ENCODE measurements at regions not wholly inside any gene's neighbourhood (a gene's known extent, or its start where the extent isn't known, plus 50 kb on each side); places are given as distances from the start of the nearest gene placed in this dataset.
A peak's percentile ranks its signal among the peaks of the same experiment; 100 is the strongest.

DNA sequence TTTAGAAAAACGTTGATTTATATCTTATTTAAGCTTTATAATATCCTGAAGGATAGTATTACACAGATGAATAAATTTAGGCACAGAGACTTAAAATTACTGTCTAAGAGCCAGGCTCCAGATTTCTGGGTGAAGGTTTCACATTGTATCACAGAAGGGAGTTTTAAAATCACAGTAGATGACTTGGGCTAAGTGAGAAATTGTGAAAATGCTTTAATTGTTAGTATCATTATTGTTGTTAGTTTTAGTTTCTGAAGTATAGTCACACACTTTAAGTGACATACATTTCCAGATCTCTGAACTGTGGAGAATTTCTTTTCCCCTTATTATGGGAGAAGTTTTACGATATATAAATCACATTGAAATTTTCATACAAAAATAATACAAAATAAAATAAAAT lies 83.5 kb downstream of the NDUFS5 start:
- Histone ChIP-seq H4K20me1 (replicated peaks; ENCODE audit: control insufficient read depth, extremely low read depth, insufficient read depth, low read length) (peaks cover 12% of the 10 kb centered on the region), H3K9me1 (replicated peaks; ENCODE audit: control insufficient read depth, extremely low read depth, insufficient read depth, low read length) (no peaks in the 10 kb centered on the region), H2AFZ (ENCODE audit: low read depth, low read length) (no peak overlapping the region), H3K79me2 (ENCODE audit: control insufficient read depth, insufficient read depth, low read length) (peaks cover 97% of the 10 kb centered on the region), H3K4me1 (ENCODE audit: control insufficient read depth, extremely low read depth, insufficient read depth, low read length) (peaks cover 50% of the 10 kb centered on the region), H3K36me3 (ENCODE audit: control insufficient read depth in 2 of 2, extremely low read depth in 1 of 2, insufficient read depth in 2 of 2, low read length in 2 of 2) (no peaks in the 10 kb centered on the region), H3K27me3 (ENCODE audit: control insufficient read depth in 2 of 2, insufficient read depth in 2 of 2, low read length in 2 of 2) (no peaks in the 10 kb centered on the region), H3K4me2 (ENCODE audit: insufficient read depth, low read length) (peak overlapping the region; percentile 22), H3K4me3 (replicated peaks in 1 of 3; ENCODE audit: insufficient read depth in 1 of 3, low read depth in 1 of 3, low read length in 3 of 3) (no peak overlapping the region), H3K9ac (replicated peaks; ENCODE audit: extremely low read depth, insufficient read depth, low read length) (no peak overlapping the region), H3K27ac (ENCODE audit: insufficient read depth, low read depth, low read length) (no peak overlapping the region), H3K9me3 (replicated peaks; ENCODE audit: control insufficient read depth, insufficient read depth, low read length) (no peaks in the 10 kb centered on the region)
- POLR2A ChIA-PET: interaction anchor here (0.6 to 1.4 kb wide), 2 partner anchors 23 to 80 kb away, joined by 3 to 6 read pairs; no protein-coding TSS in a partner anchor
- FAIRE-seq: no peak
- TF ChIP-seq POLR2A (IDR thresholded peaks at IDR 0.05; ENCODE audit: low read depth, low read length) (no peak), EZH2 (IDR thresholded peaks at IDR 0.05; ENCODE audit: borderline replicate concordance, low read depth, low read length, severe bottlenecking) (no peak), MAX (IDR thresholded peaks at IDR 0.05; ENCODE audit: insufficient read depth, insufficient read length) (no peak)
- no peak for DNase-seq (ENCODE audit: low read depth, low spot score)
- BruUV-seq (replicated peaks): no TSS peak
- dilution Hi-C loops (cut with MboI; ENCODE audit: extremely low pct_ligation_motif_present, low sequenced_read_pairs) (no loop called here), intact Hi-C loops (cut with micrococcal nuclease) (loop anchor here (5.0 kb wide), 1 partner anchor 288 kb away; no protein-coding TSS in a partner anchor)
- CTCF ChIA-PET: interaction anchor here (1.5 to 7.0 kb wide), 7 partner anchors 11 to 149 kb away, joined by 4 to 82 read pairs (median 9); partner anchors contain the start of gene MACF1

DNA sequence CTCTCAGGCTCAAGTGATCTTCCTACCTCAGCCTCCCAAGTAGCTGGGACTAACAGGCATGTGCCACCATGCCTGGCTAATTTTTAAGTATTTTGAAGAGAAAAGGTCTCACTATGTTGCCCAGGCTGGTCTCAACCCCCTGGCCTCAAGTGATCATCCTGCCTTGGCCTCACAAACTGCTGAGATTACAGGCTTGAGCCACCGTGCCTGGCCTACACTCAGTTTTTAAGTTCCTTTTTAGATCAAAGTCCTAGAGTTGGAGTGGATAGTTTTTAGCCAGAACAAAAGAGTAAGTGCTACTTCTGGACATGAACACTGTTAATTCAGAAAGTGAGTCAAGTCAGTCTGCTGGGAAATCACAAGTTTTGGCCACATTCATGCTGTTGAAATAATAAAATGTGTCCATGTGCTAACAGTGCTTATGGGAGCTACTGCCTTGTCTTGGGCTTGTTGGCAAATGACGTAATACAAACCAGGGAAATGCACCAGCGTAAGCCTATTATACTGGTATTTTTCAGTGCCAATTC lies 84.2 kb downstream of the NDUFS5 start:
- Histone ChIP-seq H2AFZ (ENCODE audit: low read depth, low read length) (no peak overlapping the region), H3K9me1 (replicated peaks; ENCODE audit: control insufficient read depth, extremely low read depth, insufficient read depth, low read length) (no peaks in the 10 kb centered on the region), H4K20me1 (replicated peaks; ENCODE audit: control insufficient read depth, extremely low read depth, insufficient read depth, low read length) (peaks cover 13% of the 10 kb centered on the region), H3K27ac (ENCODE audit: insufficient read depth, low read depth, low read length) (peak overlapping the region; percentile 88), H3K4me3 (replicated peaks in 1 of 3; ENCODE audit: insufficient read depth in 1 of 3, low read depth in 1 of 3, low read length in 3 of 3) (no peak overlapping the region), H3K36me3 (ENCODE audit: control insufficient read depth in 2 of 2, extremely low read depth in 1 of 2, insufficient read depth in 2 of 2, low read length in 2 of 2) (no peaks in the 10 kb centered on the region), H3K79me2 (ENCODE audit: control insufficient read depth, insufficient read depth, low read length) (peaks cover 98% of the 10 kb centered on the region), H3K27me3 (ENCODE audit: control insufficient read depth in 2 of 2, insufficient read depth in 2 of 2, low read length in 2 of 2) (no peaks in the 10 kb centered on the region), H3K9me3 (replicated peaks; ENCODE audit: control insufficient read depth, insufficient read depth, low read length) (no peaks in the 10 kb centered on the region), H3K9ac (replicated peaks; ENCODE audit: extremely low read depth, insufficient read depth, low read length) (peak overlapping the region; percentile 71), H3K4me1 (ENCODE audit: control insufficient read depth, extremely low read depth, insufficient read depth, low read length) (peaks cover 58% of the 10 kb centered on the region), H3K4me2 (ENCODE audit: insufficient read depth, low read length) (peak overlapping the region; percentile 27)
- DNase-seq (ENCODE audit: low read depth, low spot score): peak; percentile 87
- ChIA-PET POLR2A (interaction anchor here (1.1 kb wide), 1 partner anchor 23 kb away, joined by 3 read pairs; no protein-coding TSS in a partner anchor), CTCF (interaction anchor here (0.9 to 7.0 kb wide), 8 partner anchors 9 to 301 kb away, joined by 3 to 82 read pairs (median 7); no protein-coding TSS in a partner anchor)
- peak; percentile 69 for TF ChIP-seq JUN (IDR thresholded peaks at IDR 0.05; ENCODE audit: borderline replicate concordance, insufficient read depth, insufficient read length, low read depth)
- no peak for TF ChIP-seq POLR2A (IDR thresholded peaks at IDR 0.05; ENCODE audit: low read depth, low read length)
- no TSS peak for BruUV-seq (replicated peaks)
- dilution Hi-C loops (cut with MboI; ENCODE audit: extremely low pct_ligation_motif_present, low sequenced_read_pairs) (no loop called here), intact Hi-C loops (cut with micrococcal nuclease) (no loop called here)
- FAIRE-seq: peak; percentile 84

All from endothelial cell of umbilical vein (primary cell).